Central memory CD4-positive, alpha-beta T cell (primary cell): ENCODE measurements at regions not wholly inside any gene's neighbourhood (a gene's known extent, or its start where the extent isn't known, plus 50 kb on each side); places are given as distances from the start of the nearest gene placed in this dataset.

Experiments used
- DNase-seq: peaks from one replicate; pipeline ENCODE4 v3.0.0; 2022

DNA sequence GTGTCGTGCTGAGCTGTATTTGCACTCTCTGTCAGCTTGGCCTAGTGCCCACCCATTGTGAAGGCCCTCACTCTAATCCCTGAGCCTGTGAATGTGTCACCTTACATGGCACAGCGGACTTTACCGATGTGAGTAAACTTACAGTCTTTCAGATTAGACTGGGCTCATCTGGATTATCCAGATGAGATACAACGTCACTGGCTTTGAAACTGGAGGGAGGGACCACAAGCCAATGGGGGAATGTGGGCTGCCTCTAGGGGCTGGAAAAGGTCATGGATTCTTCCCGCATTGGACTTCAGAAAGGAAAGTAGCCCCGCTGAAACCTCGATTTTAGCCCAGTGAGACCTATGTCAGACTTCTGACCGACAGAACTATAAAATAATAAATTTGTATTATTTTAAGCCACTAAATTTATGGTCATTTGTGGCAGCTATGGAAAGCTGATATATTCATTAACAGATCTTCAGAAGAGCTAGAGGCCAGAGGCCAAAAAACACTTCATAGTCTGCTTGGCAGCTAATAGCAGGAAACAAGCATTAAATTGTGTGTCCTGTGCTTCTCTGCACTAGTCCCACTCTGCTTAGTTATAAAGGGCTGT is 139.0 kb upstream of the GAS1 start:
- no peak for DNase-seq

DNA sequence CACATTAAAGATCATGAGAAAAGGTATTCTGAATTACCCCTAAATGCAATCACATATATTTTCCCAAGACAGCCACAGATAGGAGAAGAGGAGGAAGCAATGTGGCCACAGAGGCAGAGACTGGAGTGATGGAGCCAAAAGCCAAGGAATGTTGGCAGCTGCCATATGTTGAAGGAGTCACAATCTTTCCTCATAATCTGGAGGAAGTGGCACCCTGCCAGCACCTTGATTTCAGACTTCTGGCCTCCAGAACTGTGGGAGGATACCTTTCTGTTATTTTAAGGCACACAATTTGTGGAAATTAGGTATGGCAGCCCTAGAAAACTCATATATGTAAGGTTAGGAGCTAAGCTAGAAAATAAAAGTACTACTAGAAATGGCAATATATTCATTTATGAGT is 139.9 kb upstream of the GAS1 start:
- DNase-seq, result no peak

DNA sequence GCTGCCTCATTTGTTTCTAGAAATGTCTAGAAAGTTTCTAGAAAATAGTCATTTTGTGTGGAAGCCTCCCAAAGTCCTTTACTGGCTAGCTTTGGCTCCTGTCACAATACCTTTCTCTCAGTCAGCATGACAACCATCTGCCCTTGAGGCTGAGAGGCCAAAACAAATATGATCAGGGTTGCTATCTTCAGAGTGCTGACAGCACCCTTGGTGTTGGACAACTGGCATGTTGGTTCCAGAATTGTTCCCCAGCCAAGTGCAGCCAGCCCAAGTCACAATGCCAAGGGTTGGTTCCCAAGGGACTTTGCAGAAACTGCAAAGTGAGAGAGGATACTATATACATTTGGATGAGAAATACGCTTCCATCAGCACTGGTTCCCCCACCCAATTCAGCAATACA is 140.9 kb upstream of the GAS1 start:
- no peak for DNase-seq

DNA sequence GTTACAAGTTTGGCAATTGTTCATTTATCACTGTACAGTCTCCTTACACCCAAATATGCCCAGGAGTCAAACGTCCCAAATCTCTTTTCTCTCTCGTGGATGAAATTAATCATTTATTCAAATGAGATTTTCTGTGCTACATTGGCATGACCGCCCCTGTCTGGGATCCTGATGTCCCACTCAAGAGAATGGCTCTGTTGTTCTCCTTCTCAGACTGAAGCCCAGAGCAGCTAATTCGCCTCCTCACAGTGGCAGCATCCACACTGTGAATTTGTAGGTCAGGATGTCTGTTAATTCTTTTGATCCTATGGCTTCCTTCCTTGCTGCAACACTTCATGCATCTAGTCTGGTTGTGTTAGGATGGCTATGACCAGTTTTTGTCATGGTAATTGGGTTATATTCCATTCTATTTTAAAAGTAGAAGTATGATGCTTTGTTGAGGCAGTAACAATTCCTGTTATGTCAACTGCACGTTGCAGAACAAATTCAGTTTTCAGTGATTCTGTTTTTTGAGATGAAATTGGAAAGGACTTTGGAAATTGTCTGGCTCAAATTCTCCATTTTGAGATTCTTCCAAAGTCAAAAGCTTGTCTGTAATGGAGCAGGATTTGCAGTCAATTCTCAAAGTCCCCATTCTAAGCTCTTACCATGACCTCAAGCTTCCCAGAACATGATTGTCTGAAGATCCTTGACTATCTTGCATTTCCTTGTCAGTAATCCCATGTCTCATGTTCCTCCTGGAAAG is 141.5 kb upstream of the GAS1 start:
- DNase-seq, result no peak

DNA sequence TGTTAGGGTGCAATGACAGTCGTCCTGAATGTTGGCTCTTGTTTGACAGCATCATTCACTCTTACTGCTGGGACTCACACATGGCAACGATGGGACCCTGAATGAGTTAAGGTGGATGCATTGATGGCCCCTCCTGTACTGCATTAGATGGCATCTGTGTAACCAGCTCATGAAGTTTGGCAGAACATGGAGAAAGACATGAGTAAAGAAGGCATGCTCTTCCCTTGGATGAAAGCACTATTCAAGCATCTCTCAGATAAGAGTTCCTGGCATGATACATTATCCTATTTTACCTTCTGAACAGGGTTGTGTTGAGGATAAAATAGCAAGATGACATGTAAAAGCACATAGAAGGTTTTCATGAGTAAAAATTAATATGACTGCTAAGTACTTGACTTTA is 142.2 kb upstream of the GAS1 start:
- DNase-seq, result no peak

DNA sequence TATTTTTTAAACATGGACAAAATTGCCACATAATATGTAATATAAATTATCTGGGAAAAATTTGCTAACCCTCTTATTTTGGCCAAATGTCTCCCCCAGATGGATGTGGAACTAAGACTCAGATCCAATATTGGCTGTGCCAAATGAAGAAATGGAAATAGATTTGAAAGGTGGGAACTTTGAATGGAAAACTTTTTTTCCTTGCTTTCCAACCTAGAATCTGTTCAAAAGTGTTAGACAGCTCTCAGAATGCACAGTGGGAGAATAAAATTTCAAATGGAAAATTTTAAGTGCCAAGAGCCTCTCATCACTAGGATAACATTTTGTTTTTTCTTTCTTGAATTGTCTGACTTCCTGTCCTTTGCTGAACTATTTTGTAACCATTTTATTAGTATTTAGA is 142.6 kb upstream of the GAS1 start:
- DNase-seq, result no peak

DNA sequence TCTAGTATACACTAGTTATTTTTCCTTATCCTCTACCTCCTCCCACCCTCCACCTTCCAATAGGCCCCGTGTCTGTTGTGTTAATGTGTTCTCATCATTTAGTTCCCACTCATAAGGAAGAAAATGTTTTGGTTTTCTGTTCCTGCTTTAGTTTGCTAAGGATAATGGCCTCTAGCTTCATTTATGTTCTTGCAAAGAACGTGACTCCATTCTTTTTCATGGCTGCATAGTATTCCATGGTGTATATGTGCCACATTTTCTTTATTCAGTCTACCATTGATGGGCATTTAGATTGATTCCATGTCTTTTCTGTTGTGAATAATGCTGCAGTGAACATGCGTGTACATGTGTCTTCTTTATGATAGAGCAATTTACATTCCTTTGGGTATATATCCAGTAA is 146.5 kb upstream of the GAS1 start:
- no peak for DNase-seq

DNA sequence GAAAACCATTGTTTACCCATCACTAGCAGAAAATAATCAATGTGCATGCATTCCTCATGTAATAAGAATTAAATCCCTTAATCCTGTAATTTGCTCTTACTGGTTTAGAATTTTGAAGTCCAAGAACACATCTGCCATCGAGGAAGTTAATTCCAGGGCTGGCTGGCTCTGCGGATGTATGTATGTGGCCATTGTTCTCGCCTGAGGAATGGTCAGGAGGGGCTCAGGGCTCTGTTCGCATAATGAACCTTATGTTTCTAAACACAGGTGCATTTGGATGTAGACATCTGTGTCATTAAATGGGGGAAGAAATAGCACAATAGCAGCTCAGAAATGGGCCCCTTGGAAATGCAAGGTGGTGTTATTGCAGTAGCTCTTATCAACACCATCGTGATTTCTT is 148.6 kb upstream of the GAS1 start:
- DNase-seq, result no peak

DNA sequence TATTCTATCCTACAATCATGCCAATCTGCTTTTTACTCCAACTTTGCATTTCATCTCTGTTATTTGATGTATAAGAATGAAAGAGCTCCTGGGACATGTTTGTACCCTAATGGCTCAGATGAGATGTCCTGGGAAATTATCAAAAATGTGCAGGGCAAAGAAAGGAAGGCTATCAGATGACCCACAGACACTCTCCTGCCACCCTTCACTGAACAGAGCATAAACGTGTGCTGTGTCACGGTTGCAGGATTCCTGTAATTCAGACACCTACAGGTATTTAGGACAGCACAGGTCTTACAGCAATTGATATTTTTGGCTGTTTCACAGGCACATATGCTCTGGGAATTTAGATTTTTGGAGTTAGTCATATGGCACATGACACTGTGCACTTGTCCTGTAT is 149.2 kb upstream of the GAS1 start:
- DNase-seq, result no peak

DNA sequence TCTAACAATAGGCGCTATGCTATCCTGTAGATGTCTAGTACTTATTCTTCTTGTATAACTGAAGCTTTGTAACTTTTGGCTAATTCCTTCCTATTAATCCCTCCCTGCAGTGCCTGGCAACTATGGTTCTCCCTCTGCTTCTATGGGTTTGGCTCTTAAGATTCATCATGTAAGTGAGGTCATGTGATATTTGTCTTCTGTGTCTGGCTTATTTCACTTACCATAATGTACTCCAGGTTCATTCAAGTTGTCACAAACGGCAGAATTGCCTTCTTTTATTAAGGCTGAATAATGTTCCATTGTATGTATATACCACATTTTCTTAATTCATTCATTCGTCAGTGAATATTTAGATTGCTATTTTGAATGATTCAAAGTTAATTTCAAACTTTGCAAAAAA is 149.9 kb upstream of the GAS1 start:
- DNase-seq, result no peak

DNA sequence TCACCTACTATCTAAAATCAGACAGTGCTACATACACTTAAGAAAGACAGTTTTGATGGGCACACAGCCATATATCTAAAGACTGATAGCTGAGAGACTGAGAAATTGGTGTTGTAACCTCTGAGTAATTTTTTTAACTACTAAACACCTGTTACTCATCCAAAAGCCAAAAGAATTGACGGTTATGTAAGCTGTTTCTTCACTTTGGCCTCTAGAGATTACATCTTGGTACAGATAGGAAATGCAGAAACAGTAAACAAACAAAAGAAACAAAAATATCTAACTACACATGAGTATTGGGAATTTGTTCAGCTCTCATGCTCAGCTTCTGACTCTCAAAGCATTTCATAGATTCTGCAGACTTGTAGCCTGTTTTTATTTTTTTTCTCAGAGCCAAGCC is 152.1 kb upstream of the GAS1 start:
- no peak for DNase-seq

DNA sequence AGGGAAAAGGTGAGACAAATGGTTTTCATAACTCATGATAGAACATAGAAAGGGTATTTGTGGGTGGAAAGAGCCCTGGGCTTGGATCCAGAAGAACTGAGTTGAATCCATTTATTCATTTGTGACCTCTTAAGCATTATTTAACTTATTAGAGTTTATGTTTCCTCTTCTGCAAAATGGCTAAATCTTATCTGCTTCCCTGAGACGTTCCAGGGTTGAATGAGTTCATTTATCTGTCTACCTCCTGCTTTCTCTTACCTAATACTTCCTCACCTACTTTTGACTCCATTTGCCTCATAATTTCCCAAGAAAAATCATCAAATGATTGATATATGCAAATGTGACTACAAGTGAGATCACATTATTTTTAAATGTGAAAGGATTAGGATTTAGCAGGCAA is 152.7 kb upstream of the GAS1 start:
- DNase-seq, result no peak

DNA sequence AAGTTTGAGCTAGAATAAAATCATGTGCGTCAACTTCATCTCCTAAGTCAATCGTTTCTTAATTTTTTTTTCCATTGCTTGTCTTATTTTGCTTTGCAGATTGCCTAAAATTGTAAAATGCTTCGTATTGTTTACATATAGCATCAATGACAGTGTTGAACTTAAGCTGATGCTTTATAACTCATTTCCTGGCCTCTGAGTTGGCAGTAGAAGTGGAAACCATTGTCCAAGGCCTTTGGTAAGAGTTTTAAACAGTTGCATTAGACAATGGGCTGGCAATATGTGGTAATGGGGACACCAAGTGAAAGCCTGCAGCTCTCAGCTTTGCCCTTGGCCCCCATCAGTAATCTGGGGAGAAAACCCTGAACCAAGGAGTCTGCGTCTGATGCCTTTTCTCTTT is 154.8 kb upstream of the GAS1 start:
- no peak for DNase-seq

DNA sequence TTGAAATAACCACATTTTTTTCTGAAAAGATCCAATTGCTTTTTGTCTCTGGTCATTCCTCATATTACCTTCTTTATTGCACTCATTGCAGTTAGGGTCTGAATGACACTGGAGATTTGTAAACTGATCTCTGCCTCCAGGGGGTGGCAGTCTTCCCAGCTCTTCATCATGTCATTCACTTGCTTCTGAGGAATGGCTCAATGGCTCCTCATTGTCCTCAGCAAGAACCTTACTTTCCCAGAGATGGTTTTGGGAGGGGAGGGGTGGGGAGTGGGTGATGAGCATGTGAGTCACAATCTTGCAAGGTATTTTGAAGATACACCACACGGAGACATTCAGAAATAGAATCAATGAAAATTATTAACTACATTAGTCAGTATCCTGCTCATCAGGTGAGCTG is 159.8 kb upstream of the GAS1 start:
- no peak for DNase-seq

DNA sequence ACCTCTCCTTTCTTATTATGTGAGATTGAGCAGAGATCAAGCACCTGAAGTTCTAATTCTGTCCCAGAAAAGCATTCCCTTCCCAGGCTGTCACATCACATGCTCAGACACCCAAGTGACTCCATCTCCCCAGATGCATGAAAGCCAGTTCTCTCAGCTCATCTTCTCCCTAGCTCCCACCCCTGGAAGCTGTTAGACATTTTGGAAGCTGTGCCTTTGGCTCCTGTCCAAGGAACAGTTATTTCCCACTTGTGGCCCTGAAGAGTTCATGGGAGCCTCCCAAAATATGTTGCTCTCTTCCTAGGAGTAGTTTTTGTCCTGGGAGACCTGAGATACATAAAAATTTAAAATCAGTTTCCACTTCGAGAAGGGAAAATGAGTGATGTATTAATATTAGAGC is 161.4 kb upstream of the GAS1 start:
- no peak for DNase-seq

DNA sequence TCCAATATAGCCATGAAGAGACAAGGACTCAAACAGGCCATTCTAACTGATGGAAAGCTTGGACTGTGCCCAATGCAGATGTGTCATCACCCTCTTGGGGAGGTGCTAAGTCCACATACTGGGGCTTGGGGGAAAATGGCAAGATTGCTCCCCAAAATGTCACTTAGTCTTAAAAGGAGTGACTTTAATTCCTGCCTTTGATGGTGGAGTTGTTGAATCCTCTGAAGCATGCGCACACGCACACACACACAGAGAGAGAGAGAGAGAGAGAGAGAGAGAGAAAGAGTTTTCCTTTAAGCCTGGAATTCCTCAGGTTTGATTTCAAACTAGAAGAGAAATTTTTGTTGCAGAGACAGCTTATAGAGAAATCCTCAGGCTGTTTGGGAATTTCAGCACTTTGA is 161.9 kb upstream of the GAS1 start:
- DNase-seq, result no peak

DNA sequence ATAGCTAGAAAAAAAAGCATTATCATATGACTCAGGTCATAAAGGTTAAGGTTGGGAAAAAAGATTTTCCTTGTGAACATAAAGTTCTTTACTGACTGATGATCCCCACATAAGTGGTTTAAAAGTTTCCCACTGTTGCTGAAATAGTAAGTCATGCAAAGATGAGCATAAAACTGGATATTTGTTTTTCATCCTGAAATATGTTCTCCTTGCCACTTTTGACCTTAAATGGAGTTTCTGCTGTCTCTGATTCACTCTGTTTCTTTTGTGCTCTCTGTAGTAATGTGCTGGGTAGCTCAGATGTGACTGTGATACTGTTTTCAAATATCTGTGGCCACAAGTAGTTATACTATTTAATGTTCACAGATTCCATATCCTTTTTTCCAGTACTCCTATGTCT is 162.5 kb upstream of the GAS1 start:
- DNase-seq, result no peak

DNA sequence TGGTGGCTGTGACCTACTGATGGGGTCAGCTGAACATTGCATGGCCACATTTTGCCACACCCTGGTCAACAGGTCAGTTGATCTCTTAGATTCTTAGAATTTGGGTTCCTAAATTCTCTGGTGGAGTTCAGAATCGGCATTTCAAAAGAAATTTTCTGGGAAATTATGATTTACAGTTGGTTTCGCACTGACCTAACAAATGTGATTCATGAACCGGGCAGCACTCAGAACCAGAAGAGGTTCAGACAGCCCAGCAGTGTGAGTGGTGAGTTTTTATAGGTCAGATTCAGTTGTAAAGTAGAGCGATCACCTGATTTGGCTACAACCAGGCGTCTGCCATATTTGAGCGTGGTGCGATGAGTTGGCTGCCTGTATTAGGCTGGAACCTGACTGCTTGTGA is 163.7 kb upstream of the GAS1 start:
- no peak for DNase-seq

DNA sequence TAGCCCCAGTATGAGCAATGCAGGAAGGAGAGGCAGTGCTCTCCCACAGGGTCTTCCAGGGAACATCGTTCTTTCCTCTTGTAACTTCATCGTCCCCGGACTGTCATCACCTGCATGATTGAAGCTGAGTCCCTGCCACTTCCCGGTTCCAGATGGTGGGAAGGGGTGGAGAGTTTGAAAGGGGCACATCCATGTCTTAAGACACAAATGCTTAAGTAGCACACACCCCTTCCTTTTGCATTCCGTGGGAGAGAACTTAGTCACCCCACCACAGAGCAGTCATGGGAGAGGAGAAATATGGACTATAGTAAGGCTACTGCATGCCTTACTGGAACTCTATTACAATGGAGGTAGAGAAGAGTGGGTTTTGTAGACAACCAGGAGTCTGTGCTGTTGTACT is 165.3 kb upstream of the GAS1 start:
- no peak for DNase-seq

DNA sequence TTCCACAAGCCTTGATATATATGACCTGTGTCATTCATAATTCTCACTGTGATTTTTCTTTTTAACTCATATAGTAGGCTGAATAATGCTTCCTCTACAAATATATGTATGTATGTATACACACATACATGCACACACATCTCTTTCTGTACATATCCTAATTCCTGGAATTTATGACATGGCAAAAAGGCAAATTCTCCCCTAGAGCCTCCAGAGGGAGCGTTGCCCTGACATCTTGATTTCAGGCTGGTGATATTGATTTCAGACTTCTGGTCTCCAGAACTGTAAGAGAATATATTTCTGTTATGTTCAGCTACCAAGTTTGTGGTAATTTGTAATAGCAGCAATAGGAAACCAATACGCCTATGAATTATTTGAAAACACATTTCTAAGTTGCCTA is 166.6 kb upstream of the GAS1 start:
- DNase-seq, result no peak

DNA sequence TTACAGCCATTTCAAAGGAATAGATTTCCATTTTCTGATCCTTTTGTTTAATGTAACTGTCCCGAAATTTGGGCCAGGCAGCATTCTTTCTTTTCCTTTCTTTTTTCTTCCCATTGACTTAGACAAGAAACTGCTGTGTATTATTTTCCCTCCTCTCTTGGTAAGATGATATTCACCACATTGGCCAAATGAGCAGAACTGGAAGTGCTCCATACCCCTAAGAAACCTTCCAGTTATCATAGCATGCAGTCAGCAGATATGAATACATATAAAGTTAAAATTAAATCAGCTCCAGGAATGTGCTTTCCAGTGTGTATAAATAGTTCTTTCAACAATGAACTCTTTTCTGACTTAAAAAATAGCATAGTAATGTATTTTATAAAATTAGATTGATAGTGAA is 168.5 kb upstream of the GAS1 start:
- no peak for DNase-seq

DNA sequence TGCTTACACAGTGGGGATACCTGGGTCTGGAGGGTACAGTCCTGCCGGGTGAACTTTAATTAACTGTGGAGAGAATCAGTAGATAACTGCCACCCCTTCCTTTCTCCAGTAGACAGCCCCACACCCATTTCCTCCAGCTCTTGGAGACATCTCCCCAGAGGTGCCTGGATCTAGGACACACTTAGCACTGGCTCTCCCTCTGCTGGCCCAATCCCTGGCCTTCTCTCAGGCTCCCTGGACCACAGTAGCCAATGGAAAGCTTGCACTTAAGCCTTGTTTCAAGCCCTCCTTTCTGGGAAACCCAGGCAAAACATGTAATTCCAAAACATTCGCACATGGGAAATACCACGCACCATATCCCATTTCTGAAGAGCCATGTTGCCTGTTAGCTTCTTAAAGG is 169.2 kb upstream of the GAS1 start:
- DNase-seq, result no peak

DNA sequence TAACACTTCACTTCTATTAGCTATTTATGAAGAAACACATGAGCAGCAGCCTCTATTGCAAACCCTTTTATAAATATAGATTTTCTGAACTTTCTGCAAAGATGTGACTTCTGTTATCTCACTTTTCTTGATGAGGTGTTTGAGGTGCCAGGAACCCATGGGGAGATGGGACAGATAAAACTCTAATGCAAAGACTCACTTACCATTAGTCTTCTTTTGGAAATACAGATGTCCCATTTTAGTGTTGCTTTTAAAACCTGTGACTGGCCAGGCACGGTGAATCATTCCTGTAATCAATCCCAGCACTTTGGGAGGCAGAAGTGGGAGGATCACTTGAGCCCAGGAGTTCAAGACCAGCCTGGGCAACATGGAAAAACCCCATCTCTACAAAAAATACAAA is 171.3 kb upstream of the GAS1 start:
- DNase-seq, result no peak

DNA sequence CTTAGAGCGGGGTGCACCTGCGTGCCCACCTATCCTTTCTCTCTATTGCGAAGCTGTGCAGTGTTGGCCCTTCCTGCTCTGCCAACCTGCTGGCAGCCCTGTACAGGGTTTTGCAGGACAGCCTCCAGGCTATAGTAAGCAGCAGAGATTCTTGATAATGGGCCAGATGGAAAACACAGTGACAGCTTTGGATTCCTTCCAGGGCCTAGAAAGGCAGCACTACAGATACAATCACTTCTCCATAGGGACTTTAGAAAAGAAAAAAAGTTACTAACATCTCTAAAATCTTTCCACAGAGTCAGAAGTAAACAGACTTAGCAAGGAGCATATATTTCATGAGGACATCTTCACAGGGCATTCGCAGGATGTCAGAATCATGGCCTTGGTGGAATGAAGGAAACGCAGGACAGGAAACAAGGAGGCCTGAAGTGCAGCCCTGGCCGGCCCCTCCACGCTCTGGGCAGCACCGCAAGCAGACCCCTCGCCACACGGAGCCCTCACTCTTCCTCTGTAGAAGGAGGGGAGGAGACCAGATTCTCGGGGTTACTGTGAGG is 172.1 kb upstream of the GAS1 start:
- DNase-seq, result no peak

DNA sequence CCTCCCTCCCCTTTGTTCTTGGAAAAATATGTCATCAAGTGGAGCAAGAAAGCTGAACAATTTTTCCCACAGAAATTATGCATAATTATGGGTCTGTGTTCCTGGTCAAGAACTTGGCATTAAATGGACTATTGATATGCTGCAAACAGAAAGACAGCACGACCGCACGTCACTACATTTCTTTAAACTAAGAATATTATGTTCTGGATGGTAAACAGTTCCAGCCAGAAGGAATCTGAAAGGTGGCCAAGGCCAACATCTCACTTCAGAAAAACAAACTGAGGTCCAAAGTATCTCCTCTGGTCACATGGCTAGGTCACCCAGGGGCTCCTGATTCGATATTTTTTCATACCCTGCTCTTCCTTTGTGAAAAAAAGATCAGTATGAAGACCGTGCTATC is 173.3 kb upstream of the GAS1 start:
- no peak for DNase-seq
